Endodermal cell (in vitro differentiated cells): ENCODE measurements at regions not wholly inside any gene's neighbourhood (a gene's known extent, or its start where the extent isn't known, plus 50 kb on each side); places are given as distances from the start of the nearest gene placed in this dataset.

Experiments
- DNase-seq: peaks from one replicate; pipeline ENCODE4 v3.0.0-alpha.2; 2017
- H3K27ac ChIP-seq: 2 replicates; pipeline ENCODE4 v1.5.1; 2013; ENCODE audit warnings: mild to moderate bottlenecking, low read depth, low read length, moderate library complexity
- H3K27me3 ChIP-seq: 2 replicates; pipeline ENCODE4 v1.6.1; 2013; ENCODE audit warnings: mild to moderate bottlenecking, low read length, moderate library complexity; ENCODE audit not compliant: insufficient read depth, control insufficient read depth, poor library complexity, severe bottlenecking
- H3K36me3 ChIP-seq: 2 replicates; pipeline ENCODE4 v1.7.0; 2013; ENCODE audit warnings: mild to moderate bottlenecking, low read length, moderate library complexity; ENCODE audit not compliant: control insufficient read depth, insufficient read depth
- H3K4me1 ChIP-seq: one replicate; pipeline ENCODE4 v1.7.0; 2013; ENCODE audit warnings: low read length; ENCODE audit not compliant: control insufficient read depth, insufficient read depth
- H3K4me3 ChIP-seq: 2 replicates; pipeline ENCODE4 v1.5.1; 2013; ENCODE audit warnings: mild to moderate bottlenecking, low read length, moderate library complexity
- H3K9ac ChIP-seq: 2 replicates; pipeline ENCODE4 v1.6.1; 2013; ENCODE audit warnings: mild to moderate bottlenecking, low read length, moderate library complexity; ENCODE audit not compliant: poor library complexity, severe bottlenecking; ENCODE audit errors: extremely low read depth
- H3K9me3 ChIP-seq: 2 replicates; pipeline ENCODE4 v1.6.1; 2013; ENCODE audit warnings: mild to moderate bottlenecking, low read length, moderate library complexity; ENCODE audit not compliant: control insufficient read depth
- H3K27ac Mint-ChIP-seq: 2 replicates; pipeline ENCODE4 v1.8.0; 2020; ENCODE audit warnings: mixed read lengths
- H3K27me3 Mint-ChIP-seq: 2 replicates; pipeline ENCODE4 v1.8.0; 2021; ENCODE audit warnings: mild to moderate bottlenecking, mixed read lengths; ENCODE audit not compliant: insufficient read depth
- H3K36me3 Mint-ChIP-seq: 2 replicates; pipeline ENCODE4 v1.8.0; 2020; ENCODE audit warnings: low read depth, mixed read lengths
- H3K4me1 Mint-ChIP-seq: 2 replicates; pipeline ENCODE4 v1.8.0; 2020; ENCODE audit warnings: mixed read lengths
- H3K4me3 Mint-ChIP-seq: 2 replicates; pipeline ENCODE4 v1.8.0; 2020; ENCODE audit warnings: mild to moderate bottlenecking, moderate library complexity, mixed read lengths
- H3K9me3 Mint-ChIP-seq: 2 replicates; pipeline ENCODE4 v1.8.0; 2020; ENCODE audit warnings: mild to moderate bottlenecking, mixed read lengths
- WGBS, 2 experiments: methylation state at CpG; one replicate each; pipeline versions ENCODE4 v1.1.5 to v1.1.7; 2013; ENCODE audit warnings: missing lambda C conversion rate in 2 of 2, mixed read lengths in 1 of 2; ENCODE audit not compliant: insufficient coverage in 1 of 2, insufficient read length in 1 of 2; 5-methylcytosine and 5-hydroxymethylcytosine counted together
- TF ChIP-seq, protein P1 (sequence below): fragments of 200-600 bp; sonication (generic); conservative IDR thresholded peaks from 2 replicates; pipeline ENCODE4 v1.5.0; 2021; ENCODE audit warnings: antibody characterized with exemption, mild to moderate bottlenecking

DNA sequence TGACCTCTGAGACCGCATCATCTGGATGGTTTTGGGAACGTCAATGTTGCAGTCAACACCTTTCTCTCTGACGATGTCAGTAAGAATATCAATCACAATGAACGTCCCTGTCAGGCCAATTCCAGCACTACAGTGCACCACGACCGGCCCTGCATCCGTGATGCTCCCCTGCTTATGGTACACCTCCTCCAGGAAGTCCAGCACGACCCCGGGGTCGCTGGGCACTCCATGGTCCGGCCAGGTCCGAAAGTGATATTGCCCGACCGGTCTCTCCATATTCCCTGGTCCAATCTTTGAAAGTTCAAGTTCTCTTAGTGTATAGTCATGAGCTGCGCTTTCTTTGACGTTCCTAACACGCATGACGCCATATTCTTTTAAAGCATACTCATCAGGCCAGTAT is 203.6 kb upstream of the PRDM9 start:
- H3K27ac Mint-ChIP-seq, result no peak overlapping the region
- no peaks in the 10 kb centered on the region for H3K36me3 ChIP-seq
- H3K9me3 Mint-ChIP-seq, result peaks cover 1% of the 10 kb centered on the region
- no peak overlapping the region for H3K27ac ChIP-seq
- TF ChIP-seq, protein P1, sequence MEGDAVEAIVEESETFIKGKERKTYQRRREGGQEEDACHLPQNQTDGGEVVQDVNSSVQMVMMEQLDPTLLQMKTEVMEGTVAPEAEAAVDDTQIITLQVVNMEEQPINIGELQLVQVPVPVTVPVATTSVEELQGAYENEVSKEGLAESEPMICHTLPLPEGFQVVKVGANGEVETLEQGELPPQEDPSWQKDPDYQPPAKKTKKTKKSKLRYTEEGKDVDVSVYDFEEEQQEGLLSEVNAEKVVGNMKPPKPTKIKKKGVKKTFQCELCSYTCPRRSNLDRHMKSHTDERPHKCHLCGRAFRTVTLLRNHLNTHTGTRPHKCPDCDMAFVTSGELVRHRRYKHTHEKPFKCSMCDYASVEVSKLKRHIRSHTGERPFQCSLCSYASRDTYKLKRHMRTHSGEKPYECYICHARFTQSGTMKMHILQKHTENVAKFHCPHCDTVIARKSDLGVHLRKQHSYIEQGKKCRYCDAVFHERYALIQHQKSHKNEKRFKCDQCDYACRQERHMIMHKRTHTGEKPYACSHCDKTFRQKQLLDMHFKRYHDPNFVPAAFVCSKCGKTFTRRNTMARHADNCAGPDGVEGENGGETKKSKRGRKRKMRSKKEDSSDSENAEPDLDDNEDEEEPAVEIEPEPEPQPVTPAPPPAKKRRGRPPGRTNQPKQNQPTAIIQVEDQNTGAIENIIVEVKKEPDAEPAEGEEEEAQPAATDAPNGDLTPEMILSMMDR, result no peak
- H3K9me3 ChIP-seq, result peaks cover 13% of the 10 kb centered on the region
- peaks cover 9% of the 10 kb centered on the region for H3K4me1 Mint-ChIP-seq
- no peak overlapping the region for H3K9ac ChIP-seq
- 95 to 97% methylated on average over 16 to 18 of the region's 18 CpGs for WGBS, 2 experiments
- no peaks in the 10 kb centered on the region for H3K36me3 Mint-ChIP-seq
- no peaks in the 10 kb centered on the region for H3K4me1 ChIP-seq
- H3K27me3 Mint-ChIP-seq, result no peaks in the 10 kb centered on the region
- H3K4me3 ChIP-seq, result no peak overlapping the region
- no peak overlapping the region for H3K4me3 Mint-ChIP-seq
- no peak for DNase-seq
- no peaks in the 10 kb centered on the region for H3K27me3 ChIP-seq

DNA sequence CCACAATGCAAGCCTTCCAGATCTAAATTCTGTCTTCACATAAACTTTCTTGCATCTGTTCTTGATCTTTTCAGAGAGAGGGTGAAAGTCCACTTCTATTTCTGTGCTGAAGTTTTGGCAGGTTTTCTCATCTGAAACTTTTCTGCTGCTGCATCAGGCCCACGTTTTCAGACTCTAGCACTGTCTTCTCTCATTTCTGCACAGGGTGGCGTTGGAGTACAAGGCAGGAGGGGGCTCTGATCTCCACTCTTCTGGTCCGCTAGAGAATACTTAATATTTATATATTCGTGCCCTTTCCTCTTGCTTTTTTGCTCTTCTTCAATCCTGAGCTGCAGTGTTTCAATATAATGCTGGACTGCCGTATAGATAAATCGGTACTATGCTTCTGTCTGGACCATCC is 204.0 kb upstream of the PRDM9 start:
- no peak overlapping the region for H3K4me3 ChIP-seq
- no peak overlapping the region for H3K27ac ChIP-seq
- H3K4me3 Mint-ChIP-seq, result no peak overlapping the region
- no peaks in the 10 kb centered on the region for H3K36me3 Mint-ChIP-seq
- H3K4me1 ChIP-seq, result no peaks in the 10 kb centered on the region
- H3K9me3 Mint-ChIP-seq, result peaks cover 1% of the 10 kb centered on the region
- no peak for DNase-seq
- peaks cover 13% of the 10 kb centered on the region for H3K9me3 ChIP-seq
- H3K27me3 Mint-ChIP-seq, result no peaks in the 10 kb centered on the region
- no peaks in the 10 kb centered on the region for H3K36me3 ChIP-seq
- H3K27ac Mint-ChIP-seq, result no peak overlapping the region
- TF ChIP-seq, protein P1, result peak; percentile 29
- no peak overlapping the region for H3K9ac ChIP-seq
- H3K27me3 ChIP-seq, result no peaks in the 10 kb centered on the region
- peaks cover 9% of the 10 kb centered on the region for H3K4me1 Mint-ChIP-seq
- WGBS, 2 experiments, result 84 to 93% methylated on average over 5 to 6 of the region's 6 CpGs

DNA sequence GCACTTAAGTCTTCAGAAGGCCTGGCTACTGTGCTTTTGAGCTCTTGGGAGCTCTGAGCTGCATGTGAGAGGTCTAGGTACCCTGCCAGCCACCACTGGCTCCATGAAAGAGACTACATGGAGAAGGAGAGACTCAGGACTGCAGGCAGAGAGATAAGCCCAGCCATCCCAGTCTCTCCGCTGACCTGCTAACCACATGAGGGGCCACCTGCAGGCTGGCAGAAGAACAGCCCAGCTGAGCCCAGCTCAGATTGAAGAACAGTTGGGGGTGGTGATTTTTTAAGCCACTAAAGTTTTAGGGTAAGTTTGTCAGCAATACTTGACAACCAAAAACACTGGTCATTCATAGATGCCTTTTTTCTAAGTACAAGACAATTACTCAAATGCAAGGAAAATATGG is 205.0 kb upstream of the PRDM9 start:
- no peak overlapping the region for H3K27ac ChIP-seq
- Mint-ChIP-seq H3K27me3 (no peaks in the 10 kb centered on the region), H3K4me1 (peaks cover 5% of the 10 kb centered on the region), H3K4me3 (no peak overlapping the region), H3K36me3 (no peaks in the 10 kb centered on the region), H3K9me3 (peaks cover 1% of the 10 kb centered on the region), H3K27ac (no peak overlapping the region)
- H3K4me1 ChIP-seq, result no peaks in the 10 kb centered on the region
- 93% methylated on average over 1 of the region's 1 CpG; no CpG with 5 or more reads in 1 of the 2 experiments for WGBS, 2 experiments
- no peaks in the 10 kb centered on the region for H3K27me3 ChIP-seq
- H3K4me3 ChIP-seq, result no peak overlapping the region
- no peak for DNase-seq
- H3K9me3 ChIP-seq, result peaks cover 13% of the 10 kb centered on the region
- TF ChIP-seq, protein P1, result peak; percentile 46
- H3K36me3 ChIP-seq, result no peaks in the 10 kb centered on the region
- H3K9ac ChIP-seq, result no peak overlapping the region
